Heart right ventricle (tissue), 16 donors: ENCODE measurements at regions not wholly inside any gene's neighbourhood (a gene's known extent, or its start where the extent isn't known, plus 50 kb on each side); places are given as distances from the start of the nearest gene placed in this dataset.

Experiments
- ATAC-seq, 8 donors: fragments of 200-7000 bp; cut with Tn5 transposase; one replicate each; pipeline ENCODE4 v1.9.1; 2020; ENCODE audit warnings: mild to moderate bottlenecking in 8 of 8, moderate library complexity in 8 of 8, moderate number of reproducible peaks in 1 of 8
- DNase-seq, 2 donors: peaks; one replicate each; pipeline ENCODE4 v3.0.0-alpha.2; 2020
- H3K27ac ChIP-seq, 10 donors: fragments of 200-600 bp; sonication (generic) in 2 of 10; one replicate each; pipeline versions ENCODE4 v1.5.0 to v1.8.0; 2020 to 2022; ENCODE audit warnings: mild to moderate bottlenecking in 3 of 10
- H3K27me3 ChIP-seq, 7 donors: fragments of 200-600 bp; one replicate each; pipeline ENCODE4 v1.8.0; 2021 to 2022; ENCODE audit warnings: mild to moderate bottlenecking in 2 of 7
- H3K36me3 ChIP-seq, 9 donors: fragments of 200-600 bp; sonication (generic) in 1 of 9; one replicate each; pipeline versions ENCODE4 v1.5.0 to v1.8.0; 2020 to 2022; ENCODE audit warnings: mild to moderate bottlenecking in 2 of 9
- H3K4me1 ChIP-seq, 9 donors: fragments of 200-600 bp; sonication (generic) in 1 of 9; one replicate each; pipeline versions ENCODE4 v1.5.0 to v1.8.0; 2020 to 2022; ENCODE audit warnings: mild to moderate bottlenecking in 4 of 9
- H3K4me3 ChIP-seq, 10 donors: fragments of 200-600 bp; sonication (generic) in 2 of 10; one replicate each; pipeline versions ENCODE4 v1.5.0 to v1.8.0; 2020 to 2022; ENCODE audit warnings: mild to moderate bottlenecking in 7 of 10, moderate library complexity in 2 of 10
- H3K9me3 ChIP-seq, 11 donors: fragments of 200-600 bp in 10 of 11; sonication (generic) in 2 of 11; one replicate each; pipeline versions ENCODE4 v1.5.0 to v1.8.0; 2013 to 2022; ENCODE audit warnings: mild to moderate bottlenecking in 2 of 11, control low read depth in 1 of 11, moderate library complexity in 1 of 11
- CTCF ChIP-seq, 9 donors: fragments of 200-600 bp; sonication (generic) in 2 of 9; IDR thresholded peaks; one replicate each; pipeline versions ENCODE4 v1.5.0 to v1.8.0; 2021 to 2022; ENCODE audit warnings: antibody characterized with exemption in 9 of 9, mild to moderate bottlenecking in 5 of 9, moderate library complexity in 1 of 9
- WGBS, 2 donors: extraction: QIAGEN DNeasy Blood & Tissue Kit; methylation state at CpG; one replicate each; pipeline ENCODE4 v1.1.7; 2013; ENCODE audit warnings: inconsistent platforms in 1 of 2; 5-methylcytosine and 5-hydroxymethylcytosine counted together
- intact Hi-C, 10 donors: fragments of 100-400 bp; cut with DNase I; formaldehyde crosslinking; loops; one replicate each; pipeline versions ENCODE4 v1.11.1 to v1.14.2; 2022
- donor health status: Arrhythmogenic right ventricular cardiomyopathy.
- donor health status: ischemic (EF 13 %, LVEDD 7.1; RV severe dilation, severe dysfunction).
- donor health status: healthy with polysubstance abuse.
- donor health status: DM: no; HTN: yes; CAD: no.
- donor health status: DM: no; HTN: no; CAD: no.
- donor health status: ischemic (EF 25% LVEDD 6.9; RV normal size, moderate dysfunction).
- donor health status: ischemic (EF 25% LVEDD 5.7; RV mildly dilated, moderate dysfunction).
- donor health status: healthy.
- donor health status: DM: yes; HTN: yes; CAD: no.
- donor health status: Ischemic cardiomyopathy.
- donor health status: ischemic (EF 35%, LVEDD 5.7; RV mildly dilated, moderate dysfunction).
- donor health status: nonischemic (EF 11% LVEDD 7.7; RV severe dilation, severe dysfunction).
- donor health status: DM: yes; HTN: yes; CAD: no.
- donor health status: PGD.
- donor health status: ischemic (EF 29% LVEDD 5.4; RV normal size, mild dysfunction).
- donor health status: nonischemic (EF 23%, LVEDD 6.1; RV moderate dilation, normal function).

- H3K4me3 ChIP-seq = no peak overlapping the region
- no peak for DNase-seq
- peaks cover 0 to 6% (median 0%) of the 10 kb centered on the region in 7 donors for H3K27me3 ChIP-seq
- ATAC-seq = no peak
- no peaks in the 10 kb centered on the region for H3K36me3 ChIP-seq
- TF ChIP-seq CTCF (IDR thresholded peaks at IDR 0.05) = no peak
- peaks cover 0 to 14% (median 0%) of the 10 kb centered on the region in 9 donors for H3K4me1 ChIP-seq
- 95% methylated on average over 6 of the region's 6 CpGs for WGBS, 2 donors
- intact Hi-C loops = no loop called here
- H3K9me3 ChIP-seq = peaks cover 0 to 12% (median 2%) of the 10 kb centered on the region in 11 donors
- H3K27ac ChIP-seq = no peak overlapping the region
Measured at GRCh38 chr12:94806617-94807016, 156.3 kb upstream of the TMCC3 start.

DNA sequence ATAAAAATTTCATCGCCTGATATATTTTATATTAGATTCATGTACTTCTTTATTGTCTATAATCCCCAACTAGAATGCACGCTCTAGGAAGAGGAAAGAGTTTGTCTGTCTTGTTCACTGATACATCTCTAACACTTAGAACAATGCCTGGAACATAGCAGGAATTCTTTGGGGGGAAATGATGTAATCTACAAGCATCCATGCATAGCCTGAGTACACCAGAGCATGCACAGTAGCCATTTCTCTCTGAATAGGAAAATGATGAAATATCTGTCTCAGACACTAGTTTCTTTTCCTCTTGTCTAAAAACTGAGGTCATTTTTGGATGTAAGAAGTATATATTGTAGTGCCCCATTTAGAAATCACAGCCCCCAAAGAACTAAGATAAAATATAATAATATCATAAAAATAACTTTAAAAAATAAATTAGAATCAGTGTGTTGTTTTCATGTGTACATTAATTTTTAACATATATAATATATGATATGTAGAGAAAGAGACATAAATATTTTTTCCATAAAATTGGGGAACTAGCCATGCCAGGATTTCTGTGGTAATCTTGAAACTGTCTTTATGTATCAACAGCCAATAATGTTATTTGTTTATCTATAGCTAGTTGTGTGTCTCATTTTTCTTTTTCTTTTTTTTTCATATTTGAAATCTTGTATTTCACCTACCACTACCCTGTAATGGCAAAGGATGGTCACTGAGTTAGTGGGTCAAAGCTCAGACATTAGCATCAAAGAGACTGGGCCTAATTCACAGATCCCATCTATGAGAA, 155.6 kb upstream of the TMCC3 start:
- WGBS, 2 donors = 60 to 68% methylated on average over 2 of the region's 2 CpGs
- Histone ChIP-seq H3K27ac (no peak overlapping the region), H3K27me3 (peaks cover 0 to 6% (median 0%) of the 10 kb centered on the region in 7 donors), H3K9me3 (peaks cover 0 to 6% (median 0%) of the 10 kb centered on the region in 11 donors), H3K4me3 (no peak overlapping the region), H3K36me3 (no peaks in the 10 kb centered on the region), H3K4me1 (peaks cover 0 to 14% (median 0%) of the 10 kb centered on the region in 9 donors)
- ATAC-seq (peak in 1 of 8 donors; percentile 39), DNase-seq (no peak)
- no peak for TF ChIP-seq CTCF (IDR thresholded peaks at IDR 0.05)
- intact Hi-C loops = no loop called here

GRCh38 chr12:94803939-94804338, 153.6 kb upstream of the TMCC3 start:
- ATAC-seq = no peak
- 65 to 67% methylated on average over 4 of the region's 4 CpGs for WGBS, 2 donors

DNA sequence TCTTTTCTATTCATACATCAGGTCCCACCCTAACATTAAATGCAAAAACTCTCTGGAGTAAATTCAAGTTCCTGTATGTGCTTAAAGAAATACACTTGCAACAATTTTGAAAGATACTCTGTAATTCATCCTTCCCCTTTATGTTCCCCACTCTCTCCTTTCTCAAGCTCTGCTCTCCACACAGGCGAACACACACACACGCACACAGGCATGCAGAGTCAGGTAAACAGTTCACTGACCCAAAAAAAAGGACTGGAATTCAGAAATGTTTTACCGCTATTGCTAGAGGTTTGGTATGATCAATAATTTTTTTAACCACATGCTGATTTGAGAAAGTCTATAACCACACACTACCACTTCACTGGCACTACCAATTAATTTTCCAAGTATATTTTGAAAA, 152.4 kb upstream of the TMCC3 start:
- 95% methylated on average over 3 of the region's 3 CpGs for WGBS, 2 donors
- H3K36me3 ChIP-seq = no peaks in the 10 kb centered on the region
- H3K27ac ChIP-seq = no peak overlapping the region
- no peak overlapping the region for H3K4me3 ChIP-seq
- H3K9me3 ChIP-seq = no peaks in the 10 kb centered on the region
- intact Hi-C loops = no loop called here
- peaks cover 0 to 4% (median 0%) of the 10 kb centered on the region in 7 donors for H3K27me3 ChIP-seq
- ATAC-seq (no peak), DNase-seq (no peak)
- TF ChIP-seq CTCF (IDR thresholded peaks at IDR 0.05) = no peak
- H3K4me1 ChIP-seq = peaks cover 0 to 14% (median 0%) of the 10 kb centered on the region in 9 donors

More at GRCh38 chr12:94803939-94804338, 153.6 kb upstream of the TMCC3 start:
- Histone ChIP-seq H3K27me3 (peaks cover 0 to 6% (median 0%) of the 10 kb centered on the region in 7 donors), H3K4me3 (no peak overlapping the region), H3K36me3 (no peaks in the 10 kb centered on the region), H3K27ac (no peak overlapping the region), H3K4me1 (peaks cover 0 to 14% (median 0%) of the 10 kb centered on the region in 9 donors), H3K9me3 (no peaks in the 10 kb centered on the region)
- intact Hi-C loops = no loop called here
- no peak for TF ChIP-seq CTCF (IDR thresholded peaks at IDR 0.05)
- no peak for DNase-seq
